Iris pigment epithelial cell (primary cell): ENCODE measurements at regions not wholly inside any gene's neighbourhood (a gene's known extent, or its start where the extent isn't known, plus 50 kb on each side); places are given as distances from the start of the nearest gene placed in this dataset.
A peak's percentile ranks its signal among the peaks of the same experiment; 100 is the strongest.

Source experiments
- DNase-seq: peaks from one replicate; pipeline ENCODE4 v3.0.0-alpha.2; 2011; ENCODE audit warnings: low read depth

- DNase-seq = no peak
These were observed 111.7 kb upstream of the CCL2 start for GRCh38 chr17:34143430-34143829.

DNA sequence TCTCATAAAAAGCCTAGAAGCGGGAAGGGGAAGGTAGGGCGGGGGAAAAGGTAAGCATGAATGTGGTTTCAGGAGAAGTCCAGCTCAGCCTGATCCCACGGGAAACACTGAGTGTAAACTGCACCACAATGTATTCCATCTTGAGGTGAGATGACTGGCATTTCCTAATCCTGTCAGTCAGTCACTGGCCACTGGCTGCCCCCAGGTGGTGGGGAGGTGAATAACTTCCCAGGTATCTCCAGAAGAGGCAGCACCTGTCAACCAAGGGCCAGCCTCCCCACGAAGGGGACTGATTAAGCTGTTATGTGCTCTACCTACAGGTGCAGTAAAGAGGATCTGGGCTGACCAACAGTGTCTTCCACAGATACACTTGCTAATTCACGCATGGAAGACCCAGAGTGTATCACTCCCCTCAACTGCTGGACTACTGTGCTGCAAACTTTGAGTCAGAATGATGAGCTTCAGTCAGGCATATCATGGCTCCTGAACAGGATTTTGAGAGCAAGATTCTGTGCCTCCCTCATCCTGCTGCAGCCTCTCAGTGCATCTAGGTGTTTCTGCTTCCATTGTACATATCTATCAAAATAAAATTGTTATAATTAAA lies 108.5 kb upstream of the CCL2 start:
- DNase-seq = peak; percentile 3

GRCh38 chr17:34151102-34151501 lies 104.0 kb upstream of the CCL2 start:
- no peak for DNase-seq

DNA sequence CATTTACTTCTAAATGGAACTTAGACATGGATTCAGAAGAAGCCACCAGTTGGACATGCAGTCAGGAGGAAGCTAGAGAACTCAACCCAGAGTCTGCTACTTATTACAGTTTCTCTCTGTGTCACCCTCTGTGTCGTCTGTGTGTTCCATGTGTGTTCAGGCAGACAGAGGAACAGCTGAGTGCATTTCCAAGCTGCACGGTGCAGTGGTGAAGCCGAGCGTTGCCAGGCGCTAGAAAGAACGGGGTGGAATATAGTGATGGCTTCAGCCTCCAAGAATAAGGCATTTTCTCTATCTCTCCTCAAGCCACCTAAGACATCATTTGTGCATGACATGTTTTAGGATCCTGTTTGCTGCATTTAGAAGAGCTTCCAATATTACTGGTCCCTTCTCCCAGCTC lies 101.1 kb upstream of the CCL2 start:
- no peak for DNase-seq

GRCh38 chr17:34154961-34155730 lies 99.9 kb upstream of the CCL2 start:
- no peak for DNase-seq

DNA sequence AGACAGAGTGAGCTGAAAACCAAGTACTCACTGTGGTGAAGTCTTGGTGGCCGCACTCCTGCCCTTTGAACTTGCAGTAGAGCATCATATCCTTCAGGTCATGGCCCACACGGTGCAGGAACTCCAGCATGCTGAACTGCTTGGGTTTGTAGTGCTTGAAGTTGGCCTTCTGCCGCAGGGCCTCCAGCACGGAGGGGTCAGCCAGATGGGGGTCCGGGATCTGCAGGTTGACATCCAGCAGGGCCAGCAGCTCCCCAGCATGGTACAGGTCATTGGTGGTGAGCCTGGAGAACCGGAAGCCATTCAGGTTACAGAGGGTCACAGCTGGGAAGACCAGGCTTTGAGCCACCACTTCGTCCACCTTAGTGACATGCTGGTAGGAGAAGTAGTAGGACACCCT lies 99.1 kb upstream of the CCL2 start:
- DNase-seq = no peak

- no peak for DNase-seq
These were observed 98.7 kb upstream of the CCL2 start for GRCh38 chr17:34156401-34156740.

DNA sequence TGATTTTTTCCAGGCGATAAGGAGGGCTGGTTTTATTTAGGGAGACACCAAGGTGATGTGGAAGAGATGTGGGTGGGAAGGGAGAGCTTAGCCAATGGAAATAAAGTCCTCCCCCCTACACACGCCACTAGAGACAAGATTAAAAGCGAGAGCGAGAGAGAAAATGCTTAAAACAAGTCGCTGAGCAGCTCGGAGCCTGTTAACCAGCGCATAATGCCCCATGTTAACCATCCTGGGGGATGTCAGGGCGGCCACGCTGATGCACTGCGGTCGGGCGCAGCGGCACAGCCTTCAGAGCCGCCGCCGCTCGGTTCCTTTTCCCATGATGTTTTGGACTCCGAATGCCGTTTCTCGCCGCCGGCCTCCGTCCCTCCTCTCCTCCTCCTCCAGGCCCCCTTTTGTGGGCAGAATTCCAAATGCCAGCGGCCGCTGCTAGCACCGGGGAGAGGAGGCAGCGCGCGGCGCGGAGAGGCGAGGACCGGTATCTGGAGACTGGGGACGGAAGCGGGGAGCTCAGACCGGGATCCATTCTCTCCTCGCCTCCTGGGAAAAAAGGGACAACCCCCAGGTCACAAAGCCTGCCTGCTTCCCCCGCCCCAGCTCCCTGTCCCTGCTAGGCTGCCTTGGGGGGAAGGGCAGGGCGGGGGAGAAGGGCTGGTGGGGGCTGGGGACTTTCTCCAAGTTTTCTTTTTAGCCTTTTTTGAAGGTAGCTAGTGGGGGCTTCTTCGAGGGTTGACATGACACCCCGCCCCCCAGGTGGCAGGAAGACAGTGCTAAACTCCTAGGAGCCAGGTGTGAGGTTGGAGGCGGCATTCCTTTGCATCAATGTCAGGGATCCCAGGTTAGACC lies 98.1 kb upstream of the CCL2 start:
- DNase-seq = no peak

GRCh38 chr17:34161690-34162089 lies 93.4 kb upstream of the CCL2 start:
- no peak for DNase-seq

GRCh38 chr17:34163123-34163522 lies 92.0 kb upstream of the CCL2 start:
- no peak for DNase-seq

GRCh38 chr17:34163646-34164045 lies 91.4 kb upstream of the CCL2 start:
- DNase-seq = no peak

GRCh38 chr17:34164837-34165236 lies 90.2 kb upstream of the CCL2 start:
- DNase-seq = no peak

DNA sequence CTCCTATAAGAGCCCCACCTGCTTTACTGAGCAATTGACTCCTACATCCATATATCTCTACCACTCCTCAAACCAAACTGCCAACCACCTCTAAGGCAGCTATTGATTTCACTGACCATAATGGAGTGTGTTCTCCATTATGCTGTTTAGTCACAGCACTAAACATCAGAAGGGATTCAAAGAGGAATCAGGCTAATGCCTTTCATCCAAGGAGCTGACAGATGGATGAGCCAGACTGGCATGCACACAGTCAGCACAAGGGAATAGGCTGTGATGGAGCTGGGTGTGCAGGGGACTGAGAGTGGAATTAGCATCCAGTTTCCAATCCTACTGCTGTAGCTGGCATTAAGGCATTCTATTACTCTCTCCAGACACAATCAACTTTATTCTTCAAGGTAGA lies 88.7 kb upstream of the CCL2 start:
- DNase-seq = no peak

DNA sequence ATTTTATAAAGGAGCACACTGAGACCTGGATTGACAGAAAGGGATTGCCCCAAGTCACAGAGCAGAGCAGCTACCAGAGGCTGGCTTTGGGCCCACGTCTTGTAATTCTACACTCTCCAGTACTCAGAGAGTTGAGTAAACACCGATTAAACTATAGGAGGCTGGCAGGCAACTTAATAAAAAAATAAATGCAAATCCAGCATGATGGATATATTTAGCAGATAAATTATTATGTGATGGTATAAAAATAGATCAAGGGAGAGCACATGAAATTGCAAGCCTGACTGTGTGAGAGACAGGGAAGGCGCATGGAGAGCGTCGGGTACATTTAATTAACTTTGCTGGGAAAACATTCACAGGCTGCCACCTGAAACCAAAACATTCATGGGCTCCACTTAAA lies 87.7 kb upstream of the CCL2 start:
- peak; percentile 53 for DNase-seq

DNA sequence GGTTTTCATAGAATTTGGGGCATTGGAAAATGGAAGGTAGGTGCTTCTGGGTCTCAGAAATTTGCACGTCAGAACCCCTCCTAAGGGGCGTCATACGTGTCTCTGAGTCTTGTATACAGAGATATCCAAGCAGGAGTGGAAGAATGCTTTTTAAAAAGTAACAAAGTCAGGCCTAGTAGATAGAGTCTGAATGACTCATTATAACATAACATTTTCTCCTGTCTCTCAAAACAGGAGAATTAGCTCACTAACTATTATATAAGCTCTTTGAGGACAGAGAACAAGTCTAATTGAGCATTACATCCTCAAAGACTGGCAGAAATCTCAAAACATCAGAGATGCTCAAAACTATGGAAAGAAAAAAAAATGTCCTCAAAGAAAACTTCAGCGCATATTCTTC lies 86.1 kb upstream of the CCL2 start:
- DNase-seq = no peak

- DNase-seq = no peak
These were observed 85.6 kb upstream of the CCL2 start for GRCh38 chr17:34169496-34169895.

- DNase-seq = peak; percentile 69
These were observed 83.8 kb upstream of the CCL2 start for GRCh38 chr17:34171245-34171818.

GRCh38 chr17:34172390-34172918 lies 82.6 kb upstream of the CCL2 start:
- no peak for DNase-seq

DNA sequence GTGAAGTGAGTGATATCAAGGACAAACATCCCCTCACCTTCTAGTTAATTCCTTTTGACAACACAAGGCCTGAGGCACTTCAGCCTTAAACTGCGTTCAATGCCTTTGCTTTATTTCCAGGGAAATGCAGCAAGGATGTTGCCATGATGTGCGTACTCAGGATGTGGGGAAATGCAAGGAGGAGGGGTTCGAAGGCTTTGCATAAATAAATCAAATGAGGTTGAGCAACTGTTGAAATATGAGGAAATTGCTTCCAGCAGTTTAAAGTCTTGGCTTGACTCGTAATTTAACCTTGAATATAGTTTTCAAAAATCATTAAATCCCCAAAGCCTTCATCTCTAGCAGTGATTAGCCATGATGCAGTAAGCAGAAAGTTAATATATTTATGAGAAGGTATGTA lies 81.8 kb upstream of the CCL2 start:
- peak; percentile 84 for DNase-seq

DNA sequence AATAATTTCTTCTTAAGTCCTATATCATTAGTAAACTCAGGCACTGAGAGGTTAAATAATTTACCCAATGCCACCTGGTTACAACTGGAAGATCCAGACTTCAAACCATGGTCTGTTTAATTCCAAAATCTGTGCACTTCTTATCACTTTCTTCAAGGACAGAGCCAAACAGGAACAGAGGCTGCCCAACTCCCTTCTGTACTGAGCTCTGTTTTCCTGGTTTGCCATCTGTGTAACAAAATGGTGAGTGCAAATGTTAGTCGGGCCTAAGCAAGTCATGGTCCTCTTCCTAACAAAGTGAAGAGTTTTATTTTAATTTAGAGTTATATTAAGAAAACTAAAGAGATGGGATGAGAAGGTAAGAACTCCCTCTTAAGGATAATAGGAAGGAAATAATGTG lies 80.6 kb upstream of the CCL2 start:
- no peak for DNase-seq

- no peak for DNase-seq
These were observed 78.6 kb upstream of the CCL2 start for GRCh38 chr17:34176440-34176839.

DNA sequence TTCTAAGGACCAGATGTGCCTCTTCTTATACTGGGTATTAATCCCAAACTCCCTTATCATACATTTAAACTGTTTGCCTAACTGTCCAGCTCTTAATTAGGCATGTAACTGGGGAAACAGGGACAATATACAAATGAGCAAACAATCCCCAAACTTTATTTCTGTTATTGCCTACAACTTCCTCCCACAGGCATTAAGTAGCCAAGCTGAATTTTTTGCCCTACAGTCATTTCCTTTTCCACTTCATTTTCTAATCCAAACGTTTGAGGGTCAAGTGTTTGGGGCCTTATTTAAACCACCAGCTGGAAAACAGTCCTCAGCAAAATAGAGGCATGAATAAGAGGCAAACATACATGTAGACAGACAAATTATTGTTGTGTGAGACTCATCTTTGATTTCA lies 77.4 kb upstream of the CCL2 start:
- peak; percentile 80 for DNase-seq

GRCh38 chr17:34178092-34178491 lies 77.0 kb upstream of the CCL2 start:
- DNase-seq = peak; percentile 14
